ENCODE measurements at regions not wholly inside any gene's neighbourhood (a gene's known extent, or its start where the extent isn't known, plus 50 kb on each side); places are given as distances from the start of the nearest gene placed in this dataset.

DNA sequence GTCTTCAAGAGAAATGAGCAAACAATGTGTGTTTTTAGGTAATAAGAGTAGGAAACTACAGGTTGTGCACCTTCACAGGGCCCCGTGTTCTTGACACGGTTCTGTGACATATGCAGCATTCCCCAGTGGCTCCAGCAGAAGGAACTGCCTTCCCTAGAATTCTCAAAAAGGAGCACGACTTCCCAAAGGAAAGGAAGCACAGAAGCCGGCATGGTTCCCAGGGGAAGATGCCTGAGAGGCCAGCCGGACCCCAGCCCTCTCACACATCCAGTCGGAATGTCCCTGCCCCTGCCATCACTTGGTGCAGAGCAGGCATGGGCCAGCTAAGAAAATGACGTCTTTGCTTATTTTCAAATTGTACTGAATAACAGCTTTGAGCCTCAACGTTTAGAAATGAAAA, 187.3 kb upstream of the NSMCE3 start:
- TF ChIP-seq, protein P1, sequence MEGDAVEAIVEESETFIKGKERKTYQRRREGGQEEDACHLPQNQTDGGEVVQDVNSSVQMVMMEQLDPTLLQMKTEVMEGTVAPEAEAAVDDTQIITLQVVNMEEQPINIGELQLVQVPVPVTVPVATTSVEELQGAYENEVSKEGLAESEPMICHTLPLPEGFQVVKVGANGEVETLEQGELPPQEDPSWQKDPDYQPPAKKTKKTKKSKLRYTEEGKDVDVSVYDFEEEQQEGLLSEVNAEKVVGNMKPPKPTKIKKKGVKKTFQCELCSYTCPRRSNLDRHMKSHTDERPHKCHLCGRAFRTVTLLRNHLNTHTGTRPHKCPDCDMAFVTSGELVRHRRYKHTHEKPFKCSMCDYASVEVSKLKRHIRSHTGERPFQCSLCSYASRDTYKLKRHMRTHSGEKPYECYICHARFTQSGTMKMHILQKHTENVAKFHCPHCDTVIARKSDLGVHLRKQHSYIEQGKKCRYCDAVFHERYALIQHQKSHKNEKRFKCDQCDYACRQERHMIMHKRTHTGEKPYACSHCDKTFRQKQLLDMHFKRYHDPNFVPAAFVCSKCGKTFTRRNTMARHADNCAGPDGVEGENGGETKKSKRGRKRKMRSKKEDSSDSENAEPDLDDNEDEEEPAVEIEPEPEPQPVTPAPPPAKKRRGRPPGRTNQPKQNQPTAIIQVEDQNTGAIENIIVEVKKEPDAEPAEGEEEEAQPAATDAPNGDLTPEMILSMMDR (IDR thresholded peaks at IDR 0.05; ENCODE audit: borderline replicate concordance, extremely low read depth, low read length, poor library complexity, severe bottlenecking): no peak
- TF ChIP-seq EZH2 (IDR thresholded peaks at IDR 0.05; ENCODE audit: borderline replicate concordance, low read depth, low read length, severe bottlenecking): no peak
